T-helper 2 cell treated with Interferon-gamma antibody and Interleukin-4, amounts not matched to agents 5 μg/mL and 100 μg/mL, for 36 hours (primary cell): ENCODE measurements at regions not wholly inside any gene's neighbourhood (a gene's known extent, or its start where the extent isn't known, plus 50 kb on each side); places are given as distances from the start of the nearest gene placed in this dataset.

Experiments used
- DNase-seq: peaks from one replicate; pipeline ENCODE4 v3.0.0; 2021; ENCODE audit warnings: low spot score
- H3K27ac Mint-ChIP-seq: one replicate; pipeline ENCODE4 v1.8.0; 2021; ENCODE audit warnings: mild to moderate bottlenecking, mixed read lengths
- H3K27me3 Mint-ChIP-seq: one replicate; pipeline ENCODE4 v1.8.0; 2021; ENCODE audit warnings: low read depth, mixed read lengths
- H3K36me3 Mint-ChIP-seq: one replicate; pipeline ENCODE4 v1.8.0; 2021; ENCODE audit warnings: low read depth, mixed read lengths
- H3K4me1 Mint-ChIP-seq: one replicate; pipeline ENCODE4 v1.8.0; 2021; ENCODE audit warnings: low read depth, mixed read lengths
- H3K4me3 Mint-ChIP-seq: one replicate; pipeline ENCODE4 v1.8.0; 2022; ENCODE audit warnings: mild to moderate bottlenecking, moderate library complexity, mixed read lengths
- H3K9me3 Mint-ChIP-seq: one replicate; pipeline ENCODE4 v1.8.0; 2021; ENCODE audit warnings: mixed read lengths

GRCh38 chr18:24795129-24795528 lies 334.7 kb downstream of the HRH4 start:
- Mint-ChIP-seq H3K27me3 (no peaks in the 10 kb centered on the region), H3K27ac (no peak overlapping the region), H3K9me3 (no peaks in the 10 kb centered on the region), H3K4me3 (no peak overlapping the region), H3K36me3 (no peaks in the 10 kb centered on the region), H3K4me1 (no peaks in the 10 kb centered on the region)
- DNase-seq: no peak

DNA sequence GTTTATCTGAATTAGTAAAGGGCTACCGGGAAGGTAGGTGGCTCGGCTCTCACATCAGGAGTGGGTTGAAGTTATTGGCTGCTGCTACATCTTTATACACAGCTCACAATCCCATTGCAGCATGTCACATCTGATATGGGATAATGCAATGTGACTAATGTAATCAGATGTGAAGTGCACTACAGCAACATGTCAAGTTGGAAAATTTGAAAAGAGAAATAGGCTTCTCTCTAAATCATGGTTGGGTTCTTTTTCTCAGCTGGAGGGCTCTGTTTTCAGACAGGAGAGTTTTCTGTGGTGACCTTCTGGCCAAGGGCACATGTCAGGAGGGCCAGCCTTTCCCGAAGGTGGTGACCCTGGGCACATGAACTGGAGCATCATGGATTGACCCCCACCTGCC lies 337.5 kb downstream of the HRH4 start:
- no peaks in the 10 kb centered on the region for H3K36me3 Mint-ChIP-seq
- no peak overlapping the region for H3K4me3 Mint-ChIP-seq
- DNase-seq: no peak
- H3K4me1 Mint-ChIP-seq: no peaks in the 10 kb centered on the region
- no peaks in the 10 kb centered on the region for H3K27me3 Mint-ChIP-seq
- no peak overlapping the region for H3K27ac Mint-ChIP-seq
- no peaks in the 10 kb centered on the region for H3K9me3 Mint-ChIP-seq

DNA sequence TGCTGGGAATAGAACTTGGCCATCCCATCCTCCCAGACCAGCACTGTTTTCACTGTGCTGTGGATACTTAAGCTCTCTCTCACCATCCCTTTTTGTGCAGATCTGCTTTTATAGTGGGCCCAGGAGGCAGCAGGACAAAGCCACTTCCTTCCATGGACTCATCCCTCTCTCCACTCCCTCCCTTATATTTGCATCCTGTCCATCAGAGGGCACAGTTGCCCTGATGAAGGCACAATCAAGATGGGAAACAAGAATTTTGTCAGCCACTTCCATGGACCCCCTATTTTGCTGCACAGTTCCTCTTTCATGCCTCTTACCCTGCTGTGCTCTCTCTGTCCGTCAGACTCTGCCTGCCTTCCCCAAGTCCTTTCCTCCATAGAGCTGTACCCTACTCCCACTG lies 338.7 kb downstream of the HRH4 start:
- Mint-ChIP-seq H3K36me3 (no peaks in the 10 kb centered on the region), H3K27ac (no peak overlapping the region), H3K4me1 (no peaks in the 10 kb centered on the region), H3K4me3 (no peak overlapping the region), H3K27me3 (no peaks in the 10 kb centered on the region), H3K9me3 (no peaks in the 10 kb centered on the region)
- no peak for DNase-seq

DNA sequence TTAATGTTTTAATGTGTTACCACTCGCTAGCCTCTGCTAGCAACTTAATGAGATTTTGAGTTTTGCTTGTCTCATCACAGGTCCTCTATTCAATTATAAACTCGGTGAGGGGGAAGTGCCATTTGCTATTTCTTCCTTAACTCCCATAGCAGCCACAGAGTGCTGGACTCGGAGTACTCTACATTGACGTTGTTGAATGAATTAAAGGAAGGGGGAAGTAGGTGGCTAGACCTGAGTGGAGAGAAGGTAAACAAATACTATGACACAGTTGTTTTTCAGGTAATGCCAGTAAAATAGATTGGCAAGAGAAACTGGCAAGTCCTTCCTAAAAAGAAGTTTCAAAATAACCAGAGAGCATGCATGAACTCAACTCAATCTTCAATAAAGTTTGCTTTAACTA lies 339.3 kb downstream of the HRH4 start:
- no peaks in the 10 kb centered on the region for H3K36me3 Mint-ChIP-seq
- H3K27me3 Mint-ChIP-seq: no peaks in the 10 kb centered on the region
- H3K4me3 Mint-ChIP-seq: no peak overlapping the region
- H3K9me3 Mint-ChIP-seq: no peaks in the 10 kb centered on the region
- H3K4me1 Mint-ChIP-seq: no peaks in the 10 kb centered on the region
- no peak for DNase-seq
- no peak overlapping the region for H3K27ac Mint-ChIP-seq

DNA sequence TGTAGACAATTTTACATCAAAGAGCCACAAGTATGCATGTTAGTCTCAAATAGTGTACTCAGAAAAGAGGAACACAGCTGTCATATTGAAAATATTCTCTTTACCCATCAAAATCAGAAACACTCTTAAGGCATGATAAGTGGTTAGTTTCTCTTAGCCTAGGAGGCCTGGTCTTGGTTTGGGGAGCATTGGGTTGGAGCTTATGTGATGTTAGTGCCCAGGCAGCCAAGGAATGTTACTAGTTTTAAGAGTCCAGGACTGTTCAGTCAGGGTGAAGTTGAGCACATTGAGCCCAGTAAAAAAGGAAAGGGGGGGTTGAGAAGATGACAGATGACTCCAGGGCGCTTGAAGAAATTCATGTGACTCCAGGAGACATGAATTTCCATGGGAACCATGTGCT lies 340.6 kb downstream of the HRH4 start:
- Mint-ChIP-seq H3K4me1 (no peaks in the 10 kb centered on the region), H3K4me3 (no peak overlapping the region), H3K27me3 (no peaks in the 10 kb centered on the region), H3K36me3 (no peaks in the 10 kb centered on the region), H3K27ac (no peak overlapping the region), H3K9me3 (no peaks in the 10 kb centered on the region)
- DNase-seq: no peak

DNA sequence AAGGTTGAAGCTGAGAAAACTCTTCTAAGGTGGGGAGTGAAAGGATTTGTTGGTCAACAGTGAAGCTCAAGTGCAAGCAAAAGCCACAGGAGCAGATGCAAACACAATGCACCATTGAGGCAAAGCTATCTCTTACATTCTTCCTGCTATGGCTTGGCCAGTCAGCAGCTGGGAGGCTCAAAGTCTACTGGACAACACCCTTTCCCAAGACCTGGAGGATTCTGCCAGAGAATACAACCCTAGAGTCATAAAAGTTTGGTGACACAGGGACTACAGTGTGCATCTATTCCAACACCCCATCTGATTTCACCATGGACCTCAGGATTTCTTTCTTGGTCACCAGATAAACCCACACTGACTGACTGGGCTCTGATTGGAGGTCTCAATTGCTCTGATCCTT lies 342.0 kb downstream of the HRH4 start:
- Mint-ChIP-seq H3K36me3 (no peaks in the 10 kb centered on the region), H3K9me3 (no peaks in the 10 kb centered on the region), H3K27me3 (no peaks in the 10 kb centered on the region), H3K4me3 (no peak overlapping the region), H3K4me1 (no peaks in the 10 kb centered on the region), H3K27ac (no peak overlapping the region)
- no peak for DNase-seq

- Mint-ChIP-seq H3K9me3 (no peaks in the 10 kb centered on the region), H3K27ac (no peak overlapping the region), H3K4me3 (no peak overlapping the region), H3K4me1 (no peaks in the 10 kb centered on the region), H3K27me3 (no peaks in the 10 kb centered on the region), H3K36me3 (no peaks in the 10 kb centered on the region)
- no peak for DNase-seq
Observed at GRCh38 chr18:24805156-24805555, 344.7 kb downstream of the HRH4 start.

GRCh38 chr18:24809173-24809950 lies 348.9 kb downstream of the HRH4 start:
- Mint-ChIP-seq H3K4me1 (no peaks in the 10 kb centered on the region), H3K36me3 (no peaks in the 10 kb centered on the region), H3K27me3 (no peaks in the 10 kb centered on the region), H3K9me3 (no peaks in the 10 kb centered on the region), H3K27ac (no peak overlapping the region), H3K4me3 (no peak overlapping the region)
- no peak for DNase-seq

DNA sequence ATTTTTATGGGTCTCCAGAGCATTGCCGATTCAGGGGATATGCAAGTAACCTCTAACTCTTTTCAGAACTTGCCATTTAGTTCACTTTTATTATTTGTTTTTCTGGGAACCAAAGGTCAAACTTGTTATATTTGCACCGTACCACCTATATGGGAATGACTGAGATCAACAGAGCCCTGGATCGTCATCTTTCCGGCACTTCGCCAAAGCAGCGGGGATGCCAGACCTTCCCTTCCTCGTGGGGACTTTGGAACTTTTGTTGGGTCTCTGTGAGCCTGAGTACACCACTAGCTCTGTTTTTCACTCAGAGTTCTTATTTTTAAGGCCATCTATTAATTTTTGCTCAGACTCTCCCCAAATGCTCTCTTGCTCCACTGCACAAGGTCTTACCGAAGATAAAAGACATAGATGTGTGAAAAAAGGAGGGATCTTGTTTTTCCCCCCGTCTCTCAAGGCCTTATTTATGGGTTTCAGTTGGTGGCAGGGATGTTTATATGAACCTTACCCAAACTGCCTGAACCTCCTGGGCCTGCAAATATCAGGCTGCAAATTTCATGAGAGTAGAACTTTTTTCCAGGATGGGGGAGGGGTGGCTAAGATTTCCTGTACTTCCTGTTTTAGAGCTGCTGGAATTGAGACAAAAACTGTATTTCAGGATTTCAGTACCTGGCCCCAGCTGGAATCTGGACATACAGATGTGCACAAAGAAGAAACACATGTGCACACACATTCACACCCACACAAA lies 350.3 kb downstream of the HRH4 start:
- no peaks in the 10 kb centered on the region for H3K27me3 Mint-ChIP-seq
- H3K27ac Mint-ChIP-seq: no peak overlapping the region
- H3K4me1 Mint-ChIP-seq: no peaks in the 10 kb centered on the region
- DNase-seq: no peak
- no peaks in the 10 kb centered on the region for H3K9me3 Mint-ChIP-seq
- H3K4me3 Mint-ChIP-seq: no peak overlapping the region
- H3K36me3 Mint-ChIP-seq: no peaks in the 10 kb centered on the region

GRCh38 chr18:24811950-24812681 lies 351.7 kb downstream of the HRH4 start:
- Mint-ChIP-seq H3K36me3 (no peaks in the 10 kb centered on the region), H3K4me3 (no peak overlapping the region), H3K27ac (no peak overlapping the region), H3K27me3 (no peaks in the 10 kb centered on the region), H3K4me1 (no peaks in the 10 kb centered on the region), H3K9me3 (no peaks in the 10 kb centered on the region)
- no peak for DNase-seq

GRCh38 chr18:24814521-24814920 lies 354.1 kb downstream of the HRH4 start:
- no peaks in the 10 kb centered on the region for H3K4me1 Mint-ChIP-seq
- H3K27ac Mint-ChIP-seq: no peak overlapping the region
- DNase-seq: no peak
- H3K9me3 Mint-ChIP-seq: no peaks in the 10 kb centered on the region
- no peak overlapping the region for H3K4me3 Mint-ChIP-seq
- no peaks in the 10 kb centered on the region for H3K36me3 Mint-ChIP-seq
- no peaks in the 10 kb centered on the region for H3K27me3 Mint-ChIP-seq

- no peaks in the 10 kb centered on the region for H3K9me3 Mint-ChIP-seq
- no peaks in the 10 kb centered on the region for H3K27me3 Mint-ChIP-seq
- no peak overlapping the region for H3K27ac Mint-ChIP-seq
- no peaks in the 10 kb centered on the region for H3K36me3 Mint-ChIP-seq
- H3K4me3 Mint-ChIP-seq: no peak overlapping the region
- no peaks in the 10 kb centered on the region for H3K4me1 Mint-ChIP-seq
- DNase-seq: no peak
Observed at GRCh38 chr18:24817150-24817549, 356.7 kb downstream of the HRH4 start.

- Mint-ChIP-seq H3K9me3 (no peaks in the 10 kb centered on the region), H3K27ac (no peak overlapping the region), H3K36me3 (no peaks in the 10 kb centered on the region), H3K27me3 (no peaks in the 10 kb centered on the region), H3K4me1 (no peaks in the 10 kb centered on the region), H3K4me3 (no peak overlapping the region)
- DNase-seq: no peak
Observed at GRCh38 chr18:24817587-24818371, 357.3 kb downstream of the HRH4 start.

DNA sequence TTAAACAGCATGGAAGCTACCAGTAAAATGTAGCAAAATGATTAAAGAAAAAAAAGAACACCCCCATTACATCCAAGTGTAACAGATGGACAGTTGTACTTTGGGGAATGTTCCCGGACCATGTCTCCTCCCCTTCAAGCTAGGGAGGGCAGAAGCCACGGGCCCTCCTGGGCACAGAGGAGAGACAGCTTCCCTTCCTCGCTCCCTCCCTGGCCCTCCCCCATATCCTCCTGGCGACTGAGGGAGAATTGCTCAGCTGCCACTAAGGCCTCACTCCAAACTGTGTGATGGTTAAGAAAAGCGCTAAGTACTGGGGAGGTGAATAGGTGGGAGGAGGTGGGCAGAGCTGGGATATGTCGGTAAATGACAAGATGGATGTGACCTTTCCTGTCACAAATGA lies 358.0 kb downstream of the HRH4 start:
- no peaks in the 10 kb centered on the region for H3K36me3 Mint-ChIP-seq
- DNase-seq: no peak
- no peak overlapping the region for H3K27ac Mint-ChIP-seq
- no peaks in the 10 kb centered on the region for H3K9me3 Mint-ChIP-seq
- no peak overlapping the region for H3K4me3 Mint-ChIP-seq
- H3K27me3 Mint-ChIP-seq: no peaks in the 10 kb centered on the region
- H3K4me1 Mint-ChIP-seq: no peaks in the 10 kb centered on the region
